HG02678 (cell line): ENCODE measurements at regions not wholly inside any gene's neighbourhood (a gene's known extent, or its start where the extent isn't known, plus 50 kb on each side); places are given as distances from the start of the nearest gene placed in this dataset.
"Not testable (repeated sequence)": the region's sequence is repeated elsewhere in the genome, so short reads cannot be mapped to it uniquely, and the experiment has no call there.

Experiments
- ATAC-seq: cut with Tn5 transposase; IDR thresholded peaks from one replicate; pipeline ENCODE4 v1.9.1; 2021; ENCODE audit warnings: mild to moderate bottlenecking, moderate library complexity; ENCODE audit not compliant: unreplicated experiment

DNA sequence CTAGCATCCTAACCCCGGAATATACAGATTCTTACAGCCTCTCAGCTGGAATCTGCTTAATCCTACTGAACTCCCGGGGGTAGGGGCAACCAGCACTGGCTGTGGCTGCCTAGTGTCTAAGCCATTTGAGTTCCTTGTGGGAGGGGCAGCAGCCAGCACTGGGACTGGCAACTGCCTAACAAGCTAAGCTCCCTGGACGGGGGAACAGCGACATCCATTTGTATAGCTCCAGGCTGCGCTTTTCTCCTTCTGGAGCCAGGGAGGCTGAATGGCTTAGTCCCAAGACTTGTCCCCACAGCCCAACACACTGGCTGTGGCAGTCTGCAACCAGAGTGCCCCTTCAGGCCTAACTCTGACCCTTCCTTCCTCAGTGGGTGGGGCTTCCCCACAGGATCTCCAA lies 787.2 kb downstream of the METTL4 start:
- no peak for ATAC-seq

DNA sequence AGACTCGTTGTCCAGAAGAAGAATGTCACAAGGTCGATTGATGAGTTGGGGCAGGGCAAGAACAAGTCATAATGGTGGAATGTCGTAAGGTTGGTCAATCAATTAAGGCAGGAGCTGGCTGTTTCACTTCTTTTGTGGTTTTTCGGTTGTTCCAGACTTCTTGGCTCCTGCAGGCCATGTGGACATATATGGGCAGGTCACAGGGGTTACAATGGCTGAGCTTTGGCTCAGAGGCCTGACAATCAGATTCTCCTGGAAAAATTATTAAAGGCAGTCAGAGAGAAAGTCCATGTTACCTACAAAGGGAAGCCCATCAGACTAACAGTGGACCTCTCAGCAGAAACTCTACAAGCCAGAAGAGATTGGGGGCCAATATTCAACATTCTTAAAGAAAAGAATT lies 785.3 kb downstream of the METTL4 start:
- not testable (repeated sequence) for ATAC-seq

- ATAC-seq = no peak
These were observed 774.7 kb downstream of the METTL4 start for GRCh38 chr18:1796636-1797035.

- ATAC-seq = no peak
These were observed 774.1 kb downstream of the METTL4 start for GRCh38 chr18:1797235-1797634.

DNA sequence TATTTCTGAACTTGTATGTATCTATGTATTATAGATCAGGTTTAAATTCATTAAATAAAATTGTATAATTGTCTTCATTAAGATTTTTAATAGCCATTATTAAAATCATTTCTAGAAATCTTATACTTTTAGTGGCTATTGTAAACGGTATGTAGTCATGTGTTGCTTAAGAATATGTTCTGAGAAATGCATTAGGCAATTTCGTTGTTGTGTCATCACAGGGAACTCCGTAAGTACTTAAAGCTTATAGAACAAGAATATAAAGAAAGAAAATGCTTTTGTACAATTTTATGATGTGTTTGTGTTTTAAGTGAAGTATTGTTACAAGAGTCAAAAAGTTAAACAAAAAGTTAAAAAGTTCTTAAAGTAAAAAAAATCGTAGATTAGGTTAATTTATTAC lies 765.8 kb downstream of the METTL4 start:
- ATAC-seq = no peak

GRCh38 chr18:1806884-1807615 lies 764.3 kb downstream of the METTL4 start:
- no peak for ATAC-seq

DNA sequence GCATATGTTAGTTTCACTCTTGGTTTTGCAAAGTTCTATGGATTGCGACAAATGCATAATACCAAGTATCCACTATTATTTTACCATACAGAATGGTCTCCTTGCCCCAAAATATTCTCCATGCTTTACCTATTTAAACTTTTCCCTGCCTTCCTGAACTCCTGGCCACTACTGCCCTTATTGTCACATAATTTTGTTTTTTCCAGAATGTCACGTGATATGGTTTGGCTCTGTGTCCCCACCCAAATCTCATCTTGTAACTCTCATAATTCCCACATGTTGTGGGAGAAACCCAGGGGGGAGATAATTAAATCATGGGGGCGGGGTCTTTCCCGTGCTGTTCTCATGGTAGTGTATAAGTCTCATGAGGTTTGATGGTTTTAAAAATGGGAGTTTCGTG lies 760.0 kb downstream of the METTL4 start:
- ATAC-seq = no peak

GRCh38 chr18:1825296-1825695 lies 746.0 kb downstream of the METTL4 start:
- no peak for ATAC-seq

- no peak for ATAC-seq
These were observed 730.4 kb downstream of the METTL4 start for GRCh38 chr18:1840878-1841277.

DNA sequence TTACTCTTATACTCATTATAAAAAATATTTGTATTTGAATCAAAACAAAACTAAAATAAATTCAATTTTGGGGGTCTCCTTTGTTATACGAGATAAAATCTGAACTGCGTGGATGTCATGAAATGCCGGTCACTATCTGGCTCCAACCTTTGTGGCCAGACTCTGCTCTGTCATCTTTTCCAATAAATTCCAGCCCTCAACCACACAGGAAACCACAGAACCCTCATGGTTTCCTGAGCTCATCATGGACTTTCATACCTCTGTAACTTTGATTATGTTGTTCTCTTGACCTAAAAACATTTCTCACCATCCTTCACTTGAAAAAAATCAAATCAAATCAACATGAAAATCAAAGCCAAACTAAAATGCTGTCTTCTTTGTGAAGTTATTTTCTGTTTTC lies 724.7 kb downstream of the METTL4 start:
- ATAC-seq = no peak

DNA sequence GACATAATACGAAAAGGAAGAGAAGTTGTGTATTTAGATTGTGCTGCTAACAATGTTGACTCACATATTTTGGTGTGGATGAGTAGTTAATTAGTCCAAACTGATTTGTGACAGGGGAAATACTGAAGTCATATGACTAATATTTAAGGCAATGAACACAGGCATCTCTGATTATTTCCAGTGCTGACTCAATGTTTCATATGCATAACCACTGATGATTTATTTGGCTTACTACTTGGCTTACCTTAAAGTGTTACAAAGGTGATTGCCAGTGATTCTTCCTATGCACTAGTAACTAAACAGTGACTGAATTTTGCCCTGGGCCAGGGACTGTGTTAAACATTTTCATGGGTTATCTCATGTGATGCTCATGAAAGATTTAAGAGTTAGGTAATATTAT lies 722.6 kb downstream of the METTL4 start:
- ATAC-seq = no peak

DNA sequence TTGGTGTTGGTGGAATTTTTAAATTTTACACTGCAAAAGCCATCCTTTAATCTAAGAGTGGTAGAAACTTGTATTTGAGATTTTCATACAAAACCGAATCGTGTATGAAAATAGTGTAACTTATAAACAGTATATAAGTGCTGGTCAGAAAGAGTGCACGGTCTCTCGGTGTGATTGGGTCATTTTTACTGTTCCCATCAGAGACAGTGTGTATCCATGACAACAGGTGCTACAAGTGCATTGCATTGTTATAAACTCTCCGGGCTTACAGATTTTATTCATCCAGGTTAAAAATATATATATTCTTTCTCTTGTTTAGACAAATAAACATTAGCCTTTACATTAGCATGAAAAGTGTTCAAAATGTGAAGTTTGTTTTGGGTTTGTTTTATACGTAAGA lies 721.9 kb downstream of the METTL4 start:
- no peak for ATAC-seq

DNA sequence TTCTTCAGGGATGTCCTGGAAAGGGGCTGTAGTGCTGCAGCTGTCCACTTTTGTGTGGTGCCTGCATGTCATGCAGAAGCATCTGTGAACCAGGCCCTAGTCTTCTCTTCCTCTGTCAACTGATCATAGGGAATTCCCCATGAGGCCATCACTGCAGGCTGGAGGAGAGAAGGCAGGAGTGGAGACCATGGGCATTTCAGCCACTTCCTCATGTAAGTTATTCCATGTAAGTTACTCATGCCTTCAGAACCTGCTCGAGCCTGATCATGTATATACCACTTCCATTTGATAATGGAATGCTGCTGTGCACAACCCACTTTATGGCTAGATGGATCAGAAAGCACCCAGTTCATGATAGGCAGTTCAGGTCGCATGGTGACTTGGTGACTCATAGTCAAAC lies 714.0 kb downstream of the METTL4 start:
- ATAC-seq = not testable (repeated sequence)

DNA sequence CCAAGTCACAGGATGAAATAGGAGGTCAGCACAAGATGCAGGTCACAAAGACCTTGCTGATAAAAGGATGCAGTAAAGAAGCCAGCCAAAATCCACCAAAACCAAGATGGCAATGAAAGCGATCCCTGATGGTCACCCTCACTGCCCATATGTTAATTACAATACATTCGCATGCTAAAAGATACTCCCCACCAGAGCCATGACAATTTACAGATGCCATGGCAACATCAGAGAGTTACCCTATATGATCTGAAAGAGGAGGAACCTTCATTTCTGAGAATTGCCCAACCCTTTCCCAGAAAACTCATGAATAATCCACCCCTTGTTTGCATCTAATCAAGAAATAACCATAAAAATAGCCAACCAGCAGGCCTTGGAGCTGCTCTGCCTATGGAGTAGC lies 709.8 kb downstream of the METTL4 start:
- ATAC-seq = no peak

GRCh38 chr18:1865869-1866268 lies 705.4 kb downstream of the METTL4 start:
- no peak for ATAC-seq

- ATAC-seq = no peak
These were observed 699.0 kb downstream of the METTL4 start for GRCh38 chr18:1872274-1872673.

- no peak for ATAC-seq
These were observed 696.1 kb downstream of the METTL4 start for GRCh38 chr18:1875219-1875618.

- ATAC-seq = no peak
These were observed 686.7 kb downstream of the METTL4 start for GRCh38 chr18:1884623-1885022.

GRCh38 chr18:1891641-1892040 lies 679.7 kb downstream of the METTL4 start:
- no peak for ATAC-seq

- ATAC-seq = no peak
These were observed 679.1 kb downstream of the METTL4 start for GRCh38 chr18:1892191-1892590.

- ATAC-seq = no peak
These were observed 675.7 kb downstream of the METTL4 start for GRCh38 chr18:1895456-1896185.

DNA sequence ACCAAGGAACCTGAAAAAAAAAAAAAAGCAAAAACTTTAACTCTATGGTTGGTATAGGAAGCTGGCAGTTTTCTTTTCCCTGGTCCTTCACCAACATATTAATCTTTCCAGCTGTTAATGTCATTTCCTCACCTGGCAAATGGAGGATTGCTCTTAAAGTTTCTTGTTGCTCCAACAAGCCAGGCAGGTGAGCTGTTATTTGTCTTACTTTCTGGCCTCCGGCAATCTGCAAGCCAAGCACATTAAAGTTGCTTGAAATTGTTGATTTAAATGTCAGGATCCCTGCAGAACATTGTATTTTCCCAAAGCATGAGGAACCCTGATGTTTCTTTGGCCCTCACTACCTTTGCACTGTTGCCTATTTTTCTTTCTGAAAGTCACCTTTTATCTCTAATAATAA lies 664.9 kb downstream of the METTL4 start:
- ATAC-seq = no peak
